Upper lobe of right lung (tissue), 1 donor: ENCODE measurements at regions not wholly inside any gene's neighbourhood (a gene's known extent, or its start where the extent isn't known, plus 50 kb on each side); places are given as distances from the start of the nearest gene placed in this dataset.

Experiments
- ATAC-seq: fragments of 200-7000 bp; cut with Tn5 transposase; one replicate; pipeline ENCODE4 v1.9.1; 2020; ENCODE audit warnings: mild to moderate bottlenecking, moderate library complexity
- DNase-seq: peaks from one replicate; pipeline ENCODE4 v3.0.0-alpha.2; 2020
- H3K27ac ChIP-seq: fragments of 200-600 bp; one replicate; pipeline ENCODE4 v1.8.0; 2022
- H3K27me3 ChIP-seq: fragments of 200-600 bp; one replicate; pipeline ENCODE4 v1.8.0; 2022; ENCODE audit warnings: mild to moderate bottlenecking
- H3K36me3 ChIP-seq: fragments of 200-600 bp; one replicate; pipeline ENCODE4 v1.8.0; 2022
- H3K4me1 ChIP-seq: fragments of 200-600 bp; one replicate; pipeline ENCODE4 v1.8.0; 2022
- H3K4me3 ChIP-seq: fragments of 200-600 bp; one replicate; pipeline ENCODE4 v1.8.0; 2022; ENCODE audit warnings: mild to moderate bottlenecking
- H3K9me3 ChIP-seq: fragments of 200-600 bp; one replicate; pipeline ENCODE4 v1.8.0; 2022
- intact Hi-C: fragments of 100-400 bp; cut with DNase I; formaldehyde crosslinking; loops from one replicate; pipeline ENCODE4 v1.11.0; 2022
- TF ChIP-seq, protein P1 (sequence below): fragments of 200-600 bp; IDR thresholded peaks from one replicate; pipeline ENCODE4 v1.8.0; 2022; ENCODE audit warnings: antibody characterized with exemption
- donor health status: DM: no; HTN: yes; CAD: no; lungs with severe emphysema.

DNA sequence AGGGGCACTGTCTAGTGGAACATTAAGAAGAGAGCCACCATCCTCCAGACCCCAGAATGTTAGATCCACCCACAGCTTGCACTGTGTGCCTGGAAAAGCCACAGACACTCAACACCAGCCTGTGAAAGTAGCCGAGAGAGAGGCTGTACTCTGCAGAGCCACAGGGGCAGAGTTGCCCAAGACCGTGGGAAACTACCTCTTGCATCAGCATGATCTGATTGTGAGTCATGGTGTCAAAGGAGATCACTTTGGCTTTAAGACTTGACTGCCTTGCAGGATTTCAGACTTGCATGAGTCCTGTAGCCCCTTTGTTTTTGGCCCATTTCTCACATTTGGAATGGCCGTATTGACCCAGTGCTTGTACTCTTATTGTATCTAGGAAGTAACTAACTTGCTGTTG, 115.9 kb upstream of the CCDC179 start:
- DNase-seq, result no peak
- Histone ChIP-seq H3K36me3 (no peaks in the 10 kb centered on the region), H3K4me3 (no peak overlapping the region), H3K9me3 (no peaks in the 10 kb centered on the region), H3K4me1 (no peaks in the 10 kb centered on the region), H3K27ac (no peak overlapping the region), H3K27me3 (no peaks in the 10 kb centered on the region)
- no peak for ATAC-seq
- intact Hi-C loops, result no loop called here
- TF ChIP-seq, protein P1, sequence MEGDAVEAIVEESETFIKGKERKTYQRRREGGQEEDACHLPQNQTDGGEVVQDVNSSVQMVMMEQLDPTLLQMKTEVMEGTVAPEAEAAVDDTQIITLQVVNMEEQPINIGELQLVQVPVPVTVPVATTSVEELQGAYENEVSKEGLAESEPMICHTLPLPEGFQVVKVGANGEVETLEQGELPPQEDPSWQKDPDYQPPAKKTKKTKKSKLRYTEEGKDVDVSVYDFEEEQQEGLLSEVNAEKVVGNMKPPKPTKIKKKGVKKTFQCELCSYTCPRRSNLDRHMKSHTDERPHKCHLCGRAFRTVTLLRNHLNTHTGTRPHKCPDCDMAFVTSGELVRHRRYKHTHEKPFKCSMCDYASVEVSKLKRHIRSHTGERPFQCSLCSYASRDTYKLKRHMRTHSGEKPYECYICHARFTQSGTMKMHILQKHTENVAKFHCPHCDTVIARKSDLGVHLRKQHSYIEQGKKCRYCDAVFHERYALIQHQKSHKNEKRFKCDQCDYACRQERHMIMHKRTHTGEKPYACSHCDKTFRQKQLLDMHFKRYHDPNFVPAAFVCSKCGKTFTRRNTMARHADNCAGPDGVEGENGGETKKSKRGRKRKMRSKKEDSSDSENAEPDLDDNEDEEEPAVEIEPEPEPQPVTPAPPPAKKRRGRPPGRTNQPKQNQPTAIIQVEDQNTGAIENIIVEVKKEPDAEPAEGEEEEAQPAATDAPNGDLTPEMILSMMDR, result no peak

DNA sequence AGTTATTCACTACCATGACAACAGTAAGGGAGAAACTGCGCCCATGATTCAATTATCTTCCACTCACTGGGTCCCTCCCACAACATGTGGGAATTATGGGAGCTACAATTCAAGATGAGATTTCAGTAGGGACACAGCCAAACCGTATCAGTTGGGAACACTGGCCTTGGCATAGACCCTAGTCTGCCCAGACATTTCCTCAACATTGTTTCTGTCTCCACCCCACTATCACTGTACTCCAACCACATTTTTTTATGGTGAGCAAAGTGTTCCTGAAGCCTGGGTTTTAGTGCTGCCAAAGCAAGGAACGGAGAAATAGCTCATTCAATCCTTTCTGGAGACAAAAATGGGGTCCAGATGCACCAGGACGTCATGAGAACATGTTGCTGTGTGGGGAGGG, 122.6 kb upstream of the CCDC179 start:
- no peaks in the 10 kb centered on the region for H3K36me3 ChIP-seq
- DNase-seq, result no peak
- intact Hi-C loops, result no loop called here
- no peaks in the 10 kb centered on the region for H3K9me3 ChIP-seq
- no peaks in the 10 kb centered on the region for H3K27me3 ChIP-seq
- no peak for ATAC-seq
- H3K4me1 ChIP-seq, result no peaks in the 10 kb centered on the region
- H3K4me3 ChIP-seq, result no peak overlapping the region
- TF ChIP-seq, protein P1, result no peak
- H3K27ac ChIP-seq, result no peak overlapping the region

DNA sequence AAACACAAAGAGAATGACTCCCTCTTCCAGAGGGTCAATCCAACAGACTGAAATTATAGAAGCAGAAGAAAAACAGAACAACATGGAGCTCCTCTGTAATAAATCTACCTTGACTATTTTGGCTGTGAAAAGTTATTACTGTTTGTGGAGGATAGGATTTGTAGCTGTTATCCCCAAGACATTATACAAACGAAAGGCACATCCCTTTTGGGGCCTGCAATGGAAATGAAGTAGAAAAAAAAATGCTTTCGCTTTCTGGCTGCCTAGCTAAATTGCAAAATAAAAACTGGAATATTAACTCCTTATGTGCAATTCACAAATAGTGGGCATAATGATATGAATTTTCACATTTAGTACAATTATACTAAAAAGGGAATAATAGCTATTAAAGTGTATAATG, 123.8 kb upstream of the CCDC179 start:
- DNase-seq (no peak), ATAC-seq (no peak)
- H3K4me1 ChIP-seq, result no peaks in the 10 kb centered on the region
- no peaks in the 10 kb centered on the region for H3K27me3 ChIP-seq
- no peak overlapping the region for H3K27ac ChIP-seq
- TF ChIP-seq, protein P1, result no peak
- H3K36me3 ChIP-seq, result no peaks in the 10 kb centered on the region
- no peaks in the 10 kb centered on the region for H3K9me3 ChIP-seq
- intact Hi-C loops, result no loop called here
- H3K4me3 ChIP-seq, result no peak overlapping the region

DNA sequence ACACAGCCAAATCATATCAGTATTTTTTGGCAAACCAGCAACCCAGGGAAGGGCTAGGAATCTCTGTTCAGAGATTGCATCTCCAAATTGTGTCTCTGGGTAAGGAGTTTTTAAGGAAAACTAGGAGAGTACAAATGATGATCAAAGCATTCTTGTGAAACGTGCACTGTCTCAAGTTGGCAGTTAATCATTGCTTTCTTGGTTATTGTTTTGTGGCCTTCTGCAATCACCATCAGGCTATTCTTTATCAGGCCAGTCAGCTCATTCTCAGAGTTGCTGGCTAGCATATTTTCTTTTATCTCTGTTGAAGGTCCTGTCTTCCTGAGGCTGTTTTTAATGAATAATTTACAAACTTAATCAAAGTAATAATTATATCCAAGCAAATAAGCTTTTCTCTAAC, 129.1 kb upstream of the CCDC179 start:
- Histone ChIP-seq H3K27ac (no peak overlapping the region), H3K4me3 (no peak overlapping the region), H3K27me3 (no peaks in the 10 kb centered on the region), H3K4me1 (no peaks in the 10 kb centered on the region), H3K36me3 (no peaks in the 10 kb centered on the region), H3K9me3 (peaks cover 6% of the 10 kb centered on the region)
- intact Hi-C loops, result no loop called here
- ATAC-seq, result no peak
- TF ChIP-seq, protein P1, result no peak
- DNase-seq, result no peak

DNA sequence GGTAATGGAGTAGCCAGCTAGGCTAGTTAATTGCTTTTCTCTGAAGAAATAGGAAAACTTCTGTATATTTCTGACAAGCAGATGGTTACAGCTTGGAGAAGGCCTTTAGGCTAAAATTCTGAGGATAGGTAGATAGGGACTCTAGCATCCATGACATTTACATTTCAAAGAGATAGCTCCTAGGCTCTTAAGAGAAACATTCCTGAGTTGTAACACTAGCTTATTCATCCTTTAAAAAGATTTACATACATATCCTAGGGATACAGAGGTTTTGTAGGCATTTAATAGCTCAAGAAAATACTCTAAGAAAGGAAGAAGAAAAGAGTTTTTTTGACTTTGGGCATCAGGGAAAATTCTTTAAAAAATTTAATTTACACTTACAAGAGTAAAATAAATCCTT, 130.9 kb upstream of the CCDC179 start:
- intact Hi-C loops, result no loop called here
- ATAC-seq, result no peak
- no peak overlapping the region for H3K4me3 ChIP-seq

DNA sequence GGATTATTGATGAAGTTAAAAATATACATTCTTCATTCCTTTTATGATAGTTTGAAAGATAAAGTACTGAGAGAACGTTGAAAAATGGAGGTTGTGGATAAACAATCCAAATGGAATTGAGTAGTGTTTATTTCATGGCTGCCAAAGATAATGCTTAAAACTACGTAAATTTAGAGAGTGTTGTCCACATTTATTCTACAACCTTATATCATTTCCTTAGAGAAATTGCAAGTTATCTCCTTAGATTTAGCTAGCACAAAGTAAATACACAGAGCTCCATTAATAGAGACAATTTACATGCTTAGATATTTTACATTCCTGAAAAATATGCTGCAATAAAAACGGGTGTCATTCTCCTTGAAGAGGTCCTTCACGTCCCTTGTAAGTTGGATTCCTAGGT, 146.5 kb upstream of the CCDC179 start:
- Histone ChIP-seq H3K27me3 (no peaks in the 10 kb centered on the region), H3K4me3 (no peak overlapping the region), H3K4me1 (no peaks in the 10 kb centered on the region), H3K36me3 (no peaks in the 10 kb centered on the region), H3K27ac (no peak overlapping the region), H3K9me3 (peaks cover 8% of the 10 kb centered on the region)
- ATAC-seq (no peak), DNase-seq (no peak)
- intact Hi-C loops, result no loop called here
- TF ChIP-seq, protein P1, result no peak

More for the DNA sequence above, 130.9 kb upstream of the CCDC179 start:
- DNase-seq, result no peak
- peaks cover 6% of the 10 kb centered on the region for H3K9me3 ChIP-seq
- no peaks in the 10 kb centered on the region for H3K36me3 ChIP-seq
- TF ChIP-seq, protein P1, result no peak
- H3K27me3 ChIP-seq, result no peaks in the 10 kb centered on the region
- H3K4me1 ChIP-seq, result no peaks in the 10 kb centered on the region
- no peak overlapping the region for H3K27ac ChIP-seq
